ENCODE measurements at regions not wholly inside any gene's neighbourhood (a gene's known extent, or its start where the extent isn't known, plus 50 kb on each side); places are given as distances from the start of the nearest gene placed in this dataset.

DNA sequence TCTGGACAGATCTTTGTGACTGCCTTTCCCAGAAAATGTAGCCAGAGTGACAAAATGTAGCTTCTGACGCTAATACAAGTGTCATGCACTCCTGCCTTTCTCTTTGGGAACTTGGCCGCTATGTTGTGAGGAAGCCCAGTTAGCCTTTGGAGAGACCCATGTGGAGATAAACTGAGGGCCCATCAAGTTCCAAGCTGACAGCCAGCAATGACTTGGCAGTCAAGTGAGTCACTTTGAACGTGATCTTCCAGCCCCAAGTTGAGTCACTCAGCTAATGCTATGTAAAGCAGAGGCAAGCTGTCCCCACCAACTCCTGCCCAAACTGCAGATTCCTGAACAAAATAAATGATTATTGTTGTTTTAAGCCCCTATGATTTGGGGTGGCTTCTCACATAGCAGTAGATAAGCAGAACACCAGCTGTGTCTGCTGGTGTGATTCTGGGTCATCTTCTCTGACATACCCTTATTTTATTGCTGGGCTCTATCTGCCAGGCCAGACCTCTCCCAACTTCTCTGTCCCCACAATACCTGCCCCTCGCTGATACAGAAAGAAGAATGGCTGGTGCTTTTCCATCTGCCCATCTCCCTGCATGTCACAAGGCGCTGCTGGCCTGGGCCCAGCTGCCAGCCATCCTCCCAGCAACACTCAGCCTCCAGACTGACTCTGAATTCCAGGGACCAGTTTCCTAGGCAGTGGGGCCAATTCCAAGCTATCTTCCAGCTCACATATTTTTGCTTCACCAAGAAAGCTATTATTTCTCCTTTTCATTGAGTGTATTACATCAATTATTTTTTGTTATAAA lies 274.8 kb downstream of the LRFN2 start (continued):
- TF ChIP-seq, protein P1, sequence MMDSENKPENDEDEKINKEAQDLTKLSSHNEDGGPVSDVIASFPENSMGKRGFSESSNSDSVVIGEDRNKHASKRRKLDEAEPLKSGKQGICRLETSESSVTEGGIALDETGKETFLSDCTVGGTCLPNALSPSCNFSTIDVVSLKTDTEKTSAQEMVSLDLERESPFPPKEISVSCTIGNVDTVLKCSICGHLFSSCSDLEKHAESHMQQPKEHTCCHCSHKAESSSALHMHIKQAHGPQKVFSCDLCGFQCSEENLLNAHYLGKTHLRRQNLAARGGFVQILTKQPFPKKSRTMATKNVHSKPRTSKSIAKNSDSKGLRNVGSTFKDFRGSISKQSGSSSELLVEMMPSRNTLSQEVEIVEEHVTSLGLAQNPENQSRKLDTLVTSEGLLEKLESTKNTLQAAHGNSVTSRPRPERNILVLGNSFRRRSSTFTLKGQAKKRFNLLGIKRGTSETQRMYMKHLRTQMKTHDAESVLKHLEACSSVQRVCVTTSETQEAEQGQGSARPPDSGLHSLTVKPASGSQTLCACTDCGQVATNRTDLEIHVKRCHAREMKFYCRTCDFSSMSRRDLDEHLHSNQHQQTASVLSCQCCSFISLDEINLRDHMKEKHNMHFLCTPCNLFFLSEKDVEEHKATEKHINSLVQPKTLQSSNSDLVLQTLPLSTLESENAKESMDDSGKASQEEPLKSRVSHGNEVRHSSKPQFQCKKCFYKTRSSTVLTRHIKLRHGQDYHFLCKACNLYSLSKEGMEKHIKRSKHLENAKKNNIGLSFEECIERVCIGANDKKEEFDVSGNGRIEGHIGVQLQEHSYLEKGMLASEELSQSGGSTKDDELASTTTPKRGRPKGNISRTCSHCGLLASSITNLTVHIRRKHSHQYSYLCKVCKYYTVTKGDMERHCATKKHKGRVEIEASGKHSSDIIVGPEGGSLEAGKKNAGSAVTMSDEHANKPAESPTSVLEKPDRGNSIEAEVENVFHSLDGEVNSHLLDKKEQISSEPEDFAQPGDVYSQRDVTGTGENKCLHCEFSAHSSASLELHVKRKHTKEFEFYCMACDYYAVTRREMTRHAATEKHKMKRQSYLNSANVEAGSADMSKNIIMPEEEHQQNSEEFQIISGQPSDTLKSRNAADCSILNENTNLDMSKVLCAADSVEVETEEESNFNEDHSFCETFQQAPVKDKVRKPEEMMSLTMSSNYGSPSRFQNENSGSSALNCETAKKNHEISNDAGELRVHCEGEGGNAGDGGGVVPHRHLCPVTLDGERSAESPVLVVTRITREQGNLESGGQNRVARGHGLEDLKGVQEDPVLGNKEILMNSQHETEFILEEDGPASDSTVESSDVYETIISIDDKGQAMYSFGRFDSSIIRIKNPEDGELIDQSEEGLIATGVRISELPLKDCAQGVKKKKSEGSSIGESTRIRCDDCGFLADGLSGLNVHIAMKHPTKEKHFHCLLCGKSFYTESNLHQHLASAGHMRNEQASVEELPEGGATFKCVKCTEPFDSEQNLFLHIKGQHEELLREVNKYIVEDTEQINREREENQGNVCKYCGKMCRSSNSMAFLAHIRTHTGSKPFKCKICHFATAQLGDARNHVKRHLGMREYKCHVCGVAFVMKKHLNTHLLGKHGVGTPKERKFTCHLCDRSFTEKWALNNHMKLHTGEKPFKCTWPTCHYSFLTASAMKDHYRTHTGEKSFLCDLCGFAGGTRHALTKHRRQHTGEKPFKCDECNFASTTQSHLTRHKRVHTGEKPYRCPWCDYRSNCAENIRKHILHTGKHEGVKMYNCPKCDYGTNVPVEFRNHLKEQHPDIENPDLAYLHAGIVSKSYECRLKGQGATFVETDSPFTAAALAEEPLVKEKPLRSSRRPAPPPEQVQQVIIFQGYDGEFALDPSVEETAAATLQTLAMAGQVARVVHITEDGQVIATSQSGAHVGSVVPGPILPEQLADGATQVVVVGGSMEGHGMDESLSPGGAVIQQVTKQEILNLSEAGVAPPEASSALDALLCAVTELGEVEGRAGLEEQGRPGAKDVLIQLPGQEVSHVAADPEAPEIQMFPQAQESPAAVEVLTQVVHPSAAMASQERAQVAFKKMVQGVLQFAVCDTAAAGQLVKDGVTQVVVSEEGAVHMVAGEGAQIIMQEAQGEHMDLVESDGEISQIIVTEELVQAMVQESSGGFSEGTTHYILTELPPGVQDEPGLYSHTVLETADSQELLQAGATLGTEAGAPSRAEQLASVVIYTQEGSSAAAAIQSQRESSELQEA (CRISPR knock-in tag; IDR thresholded peaks at IDR 0.05; ENCODE audit: not compliant biosample characterization), result no peak
- TF ChIP-seq MLLT10 (CRISPR knock-in tag; IDR thresholded peaks at IDR 0.05), result no peak
- TF ChIP-seq, protein P2, sequence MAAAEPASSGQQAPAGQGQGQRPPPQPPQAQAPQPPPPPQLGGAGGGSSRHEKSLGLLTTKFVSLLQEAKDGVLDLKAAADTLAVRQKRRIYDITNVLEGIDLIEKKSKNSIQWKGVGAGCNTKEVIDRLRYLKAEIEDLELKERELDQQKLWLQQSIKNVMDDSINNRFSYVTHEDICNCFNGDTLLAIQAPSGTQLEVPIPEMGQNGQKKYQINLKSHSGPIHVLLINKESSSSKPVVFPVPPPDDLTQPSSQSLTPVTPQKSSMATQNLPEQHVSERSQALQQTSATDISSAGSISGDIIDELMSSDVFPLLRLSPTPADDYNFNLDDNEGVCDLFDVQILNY (CRISPR knock-in tag; conservative IDR thresholded peaks at IDR 0.05), result no peak
- no peak for TF ChIP-seq EP300 (IDR thresholded peaks at IDR 0.05; ENCODE audit: low read depth in 2 of 2, low read length in 2 of 2)
- TF ChIP-seq EP300 (CRISPR knock-in tag; IDR thresholded peaks at IDR 0.05; ENCODE audit: borderline replicate concordance), result no peak
- TF ChIP-seq FOXA3 (CRISPR knock-in tag; IDR thresholded peaks at IDR 0.05), result no peak
- TF ChIP-seq RBM39 (IDR thresholded peaks at IDR 0.05; ENCODE audit: low read depth, low read length, poor library complexity, severe bottlenecking), result no peak
- TF ChIP-seq ZSCAN21 (CRISPR knock-in tag; IDR thresholded peaks at IDR 0.05; ENCODE audit: borderline replicate concordance), result no peak
